H9 (cell line): ENCODE measurements at regions not wholly inside any gene's neighbourhood (a gene's known extent, or its start where the extent isn't known, plus 50 kb on each side); places are given as distances from the start of the nearest gene placed in this dataset.

Experiments used
- DNase-seq: peaks from one replicate; pipeline ENCODE4 v3.0.0-alpha.2; 2017
- H2AFZ ChIP-seq: one replicate; pipeline ENCODE4 v1.6.1; 2013; ENCODE audit warnings: mild to moderate bottlenecking, low read length, control low read depth, moderate library complexity
- H2AK5ac ChIP-seq: 2 replicates; pipeline ENCODE4 v1.6.1; 2013; ENCODE audit warnings: low read length, control low read depth, mixed read lengths; ENCODE audit not compliant: insufficient read length
- H2BK120ac ChIP-seq: one replicate; pipeline ENCODE4 v1.6.1; 2013; ENCODE audit warnings: low read depth, mild to moderate bottlenecking, low read length, control low read depth, inconsistent platforms; ENCODE audit not compliant: poor library complexity, severe bottlenecking
- H2BK12ac ChIP-seq: 2 replicates; pipeline ENCODE4 v1.6.1; 2013; ENCODE audit warnings: low read length, control low read depth, mixed read lengths, low read depth; ENCODE audit not compliant: insufficient read length
- H2BK15ac ChIP-seq: 2 replicates; pipeline ENCODE4 v1.6.1; 2013; ENCODE audit warnings: low read depth, low read length, control low read depth
- H2BK20ac ChIP-seq: one replicate; pipeline ENCODE4 v1.6.1; 2013; ENCODE audit warnings: low read depth, mild to moderate bottlenecking, low read length, control low read depth, inconsistent platforms; ENCODE audit not compliant: poor library complexity, severe bottlenecking
- H2BK5ac ChIP-seq: 2 replicates; pipeline ENCODE4 v1.6.1; 2013; ENCODE audit warnings: low read length, control low read depth, mixed read lengths; ENCODE audit not compliant: insufficient read length
- H3K14ac ChIP-seq: 2 replicates; pipeline ENCODE4 v1.6.1; 2013; ENCODE audit warnings: low read length, control low read depth; ENCODE audit not compliant: insufficient read depth
- H3K18ac ChIP-seq: 2 replicates; pipeline ENCODE4 v1.6.1; 2013; ENCODE audit warnings: low read depth, mild to moderate bottlenecking, mixed read lengths, low read length, control low read depth; ENCODE audit not compliant: insufficient read length
- H3K23ac ChIP-seq: 2 replicates; pipeline ENCODE4 v1.6.1; 2013; ENCODE audit warnings: low read length, control low read depth, mixed read lengths, low read depth; ENCODE audit not compliant: insufficient read length
- H3K23me2 ChIP-seq: 2 replicates; pipeline ENCODE4 v1.6.1; 2013; ENCODE audit warnings: low read depth, mild to moderate bottlenecking, mixed read lengths, low read length, control low read depth; ENCODE audit not compliant: insufficient read length, poor library complexity, severe bottlenecking
- H3K27ac ChIP-seq: 2 replicates; pipeline ENCODE4 v1.5.1; 2013; ENCODE audit warnings: low read length, control low read depth, mixed read lengths, low read depth; ENCODE audit not compliant: insufficient read length
- H3K27me3 ChIP-seq: 2 replicates; pipeline ENCODE4 v1.6.1; 2013; ENCODE audit warnings: low read length, control low read depth, inconsistent platforms; ENCODE audit not compliant: insufficient read depth
- H3K4ac ChIP-seq: 2 replicates; pipeline ENCODE4 v1.6.1; 2013; ENCODE audit warnings: low read depth, mild to moderate bottlenecking, control low read depth, inconsistent platforms, low read length, moderate library complexity
- H3K4me1 ChIP-seq: 2 replicates; pipeline ENCODE4 v1.6.1; 2013; ENCODE audit warnings: low read length, control low read depth, inconsistent platforms; ENCODE audit not compliant: insufficient read depth
- H3K4me2 ChIP-seq: 2 replicates; pipeline ENCODE4 v1.6.1; 2013; ENCODE audit warnings: low read length, control low read depth, mixed read lengths; ENCODE audit not compliant: insufficient read length, insufficient read depth
- H3K56ac ChIP-seq: 2 replicates; pipeline ENCODE4 v1.6.1; 2013; ENCODE audit warnings: low read depth, mild to moderate bottlenecking, mixed read lengths, low read length, control low read depth; ENCODE audit not compliant: insufficient read length
- H3K79me1 ChIP-seq: 2 replicates; pipeline ENCODE4 v1.6.1; 2013; ENCODE audit warnings: low read depth, mild to moderate bottlenecking, moderate library complexity, low read length, control low read depth, inconsistent platforms; ENCODE audit not compliant: insufficient read depth, poor library complexity, severe bottlenecking
- H3K79me2 ChIP-seq: 2 replicates; pipeline ENCODE4 v1.6.1; 2013; ENCODE audit warnings: low read length, control low read depth, inconsistent platforms; ENCODE audit not compliant: insufficient read depth
- H3K9ac ChIP-seq: 2 replicates; pipeline ENCODE4 v1.6.1; 2013; ENCODE audit warnings: low read length, control low read depth, mixed read lengths; ENCODE audit not compliant: insufficient read length; ENCODE audit errors: extremely low read depth
- H3K9me3 ChIP-seq: one replicate; pipeline ENCODE4 v1.6.1; 2013; ENCODE audit warnings: low read depth, low read length, inconsistent platforms; ENCODE audit not compliant: control insufficient read depth
- H3T11ph ChIP-seq: one replicate; pipeline ENCODE4 v1.6.1; 2013; ENCODE audit warnings: mild to moderate bottlenecking, low read length, control low read depth, inconsistent platforms
- H4K20me1 ChIP-seq: one replicate; pipeline ENCODE4 v1.6.1; 2013; ENCODE audit not compliant: control insufficient read depth, insufficient read length, insufficient read depth
- H4K5ac ChIP-seq: 2 replicates; pipeline ENCODE4 v1.6.1; 2013; ENCODE audit warnings: low read depth, mild to moderate bottlenecking, mixed read lengths, low read length, control low read depth; ENCODE audit not compliant: insufficient read length
- H4K8ac ChIP-seq: replicated peaks from 2 replicates; pipeline ENCODE4 v1.6.1; 2013; ENCODE audit warnings: low read length, control low read depth, mixed read lengths, low read depth; ENCODE audit not compliant: insufficient read length
- H4K91ac ChIP-seq: 2 replicates; pipeline ENCODE4 v1.6.1; 2013; ENCODE audit warnings: low read depth, mild to moderate bottlenecking, moderate library complexity, mixed read lengths, low read length, control low read depth; ENCODE audit not compliant: insufficient read length
- H3K27ac Mint-ChIP-seq, 3 experiments: 2 replicates in 2 of 3; 3 replicates in 1 of 3; pipeline ENCODE4 v1.8.0; 2020 to 2021; ENCODE audit warnings: mixed read lengths in 3 of 3, mild to moderate bottlenecking in 1 of 3, moderate library complexity in 1 of 3
- H3K27me3 Mint-ChIP-seq: 2 replicates; pipeline ENCODE4 v1.8.0; 2021; ENCODE audit warnings: low read depth, mild to moderate bottlenecking, moderate library complexity, mixed read lengths
- H3K36me3 Mint-ChIP-seq, 3 experiments: 2 replicates in 2 of 3; 3 replicates in 1 of 3; pipeline ENCODE4 v1.8.0; 2020 to 2021; ENCODE audit warnings: low read depth in 3 of 3, mixed read lengths in 3 of 3; ENCODE audit not compliant: insufficient read depth in 1 of 3
- H3K4me1 Mint-ChIP-seq, 2 experiments: 2 replicates each; pipeline ENCODE4 v1.8.0; 2020; ENCODE audit warnings: mixed read lengths in 2 of 2
- H3K4me3 Mint-ChIP-seq, 2 experiments: 2 replicates in 1 of 2; 3 replicates in 1 of 2; pipeline ENCODE4 v1.8.0; 2020 to 2021; ENCODE audit warnings: mild to moderate bottlenecking in 2 of 2, mixed read lengths in 2 of 2, moderate library complexity in 1 of 2
- H3K9me3 Mint-ChIP-seq, 2 experiments: 2 replicates in 1 of 2; 3 replicates in 1 of 2; pipeline ENCODE4 v1.8.0; 2020; ENCODE audit warnings: mild to moderate bottlenecking in 2 of 2, mixed read lengths in 2 of 2, moderate library complexity in 1 of 2
- WGBS: extraction: QIAGEN DNeasy Blood & Tissue Kit; methylation state at CpG from one replicate; pipeline ENCODE4 v1.1.7; 2013; ENCODE audit warnings: missing lambda C conversion rate, low lambda C conversion rate, mixed read lengths; ENCODE audit not compliant: insufficient read length; ENCODE audit errors: extremely low coverage; 5-methylcytosine and 5-hydroxymethylcytosine counted together
- TF ChIP-seq, protein P1 (sequence below): fragments of 200-600 bp; sonication (generic); conservative IDR thresholded peaks from 3 replicates; pipeline ENCODE4 v1.8.0; 2021; ENCODE audit warnings: antibody characterized with exemption, mild to moderate bottlenecking

DNA sequence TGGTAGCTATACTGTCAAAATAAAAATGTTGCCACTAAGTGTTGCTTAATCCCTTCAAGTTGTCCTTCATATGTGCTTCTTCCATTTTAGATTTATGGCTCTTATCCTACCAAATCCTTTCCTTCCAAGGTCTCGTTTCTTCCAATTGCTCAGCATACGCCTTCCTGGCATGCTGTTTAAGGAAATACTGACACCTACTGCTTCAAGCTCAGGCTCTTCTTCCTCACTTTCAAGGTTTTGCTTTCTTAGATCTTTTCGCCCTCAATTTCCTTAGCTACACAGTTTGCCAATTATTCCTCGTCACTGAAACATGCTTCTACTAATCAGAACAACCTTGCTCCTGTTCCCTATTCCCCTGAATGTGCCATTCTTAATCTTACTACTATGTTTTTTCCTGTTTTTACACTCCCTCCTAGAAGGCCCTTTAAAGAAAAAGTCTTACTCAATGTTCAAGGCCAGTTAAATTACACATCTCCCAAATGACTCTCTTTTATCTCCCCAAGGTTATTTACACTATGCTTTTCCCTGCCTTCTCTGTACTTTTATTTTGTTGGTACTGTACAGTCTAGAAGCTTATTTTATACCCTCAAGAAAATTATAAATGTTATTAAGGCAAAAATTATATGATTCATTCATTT lies 343.1 kb downstream of the MZT1 start:
- Histone ChIP-seq H3K23ac (no peak overlapping the region), H4K8ac (no peak overlapping the region), H3K18ac (no peak overlapping the region), H2BK20ac (no peak overlapping the region), H2AFZ (no peak overlapping the region), H2BK12ac (no peak overlapping the region), H2BK15ac (no peak overlapping the region), H4K91ac (no peak overlapping the region), H3T11ph (no peak overlapping the region), H3K56ac (no peak overlapping the region), H3K4ac (no peak overlapping the region), H2BK120ac (no peak overlapping the region), H3K27me3 (no peaks in the 10 kb centered on the region), H2AK5ac (no peak overlapping the region), H3K27ac (no peak overlapping the region), H3K9ac (no peak overlapping the region), H3K4me2 (no peak overlapping the region), H2BK5ac (no peak overlapping the region), H3K9me3 (no peaks in the 10 kb centered on the region), H3K4me1 (no peaks in the 10 kb centered on the region), H4K5ac (no peak overlapping the region), H3K14ac (no peak overlapping the region), H3K23me2 (no peaks in the 10 kb centered on the region), H4K20me1 (no peaks in the 10 kb centered on the region), H3K79me1 (no peaks in the 10 kb centered on the region), H3K79me2 (no peaks in the 10 kb centered on the region)
- Mint-ChIP-seq H3K9me3 (no peaks in the 10 kb centered on the region), H3K36me3 (no peaks in the 10 kb centered on the region), H3K27me3 (no peaks in the 10 kb centered on the region), H3K4me3 (no peak overlapping the region), H3K27ac (0 out of 7 replicates have a peak overlapping the region, but pooled peaks of 1 of the 3 experiments have one; percentile 7), H3K4me1 (peaks cover 0 to 3% of the 10 kb centered on the region in 2 experiments; a peak in 1 of 4 replicates)
- WGBS: no CpG with 5 or more reads among the region's 4 CpGs
- DNase-seq: no peak
- TF ChIP-seq, protein P1, sequence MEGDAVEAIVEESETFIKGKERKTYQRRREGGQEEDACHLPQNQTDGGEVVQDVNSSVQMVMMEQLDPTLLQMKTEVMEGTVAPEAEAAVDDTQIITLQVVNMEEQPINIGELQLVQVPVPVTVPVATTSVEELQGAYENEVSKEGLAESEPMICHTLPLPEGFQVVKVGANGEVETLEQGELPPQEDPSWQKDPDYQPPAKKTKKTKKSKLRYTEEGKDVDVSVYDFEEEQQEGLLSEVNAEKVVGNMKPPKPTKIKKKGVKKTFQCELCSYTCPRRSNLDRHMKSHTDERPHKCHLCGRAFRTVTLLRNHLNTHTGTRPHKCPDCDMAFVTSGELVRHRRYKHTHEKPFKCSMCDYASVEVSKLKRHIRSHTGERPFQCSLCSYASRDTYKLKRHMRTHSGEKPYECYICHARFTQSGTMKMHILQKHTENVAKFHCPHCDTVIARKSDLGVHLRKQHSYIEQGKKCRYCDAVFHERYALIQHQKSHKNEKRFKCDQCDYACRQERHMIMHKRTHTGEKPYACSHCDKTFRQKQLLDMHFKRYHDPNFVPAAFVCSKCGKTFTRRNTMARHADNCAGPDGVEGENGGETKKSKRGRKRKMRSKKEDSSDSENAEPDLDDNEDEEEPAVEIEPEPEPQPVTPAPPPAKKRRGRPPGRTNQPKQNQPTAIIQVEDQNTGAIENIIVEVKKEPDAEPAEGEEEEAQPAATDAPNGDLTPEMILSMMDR: peak; percentile 36; the same call in 2 of the 3 replicates
